Epidermal melanocyte (primary cell): ENCODE measurements at regions not wholly inside any gene's neighbourhood (a gene's known extent, or its start where the extent isn't known, plus 50 kb on each side); places are given as distances from the start of the nearest gene placed in this dataset.

Source experiments
- DNase-seq: peaks from one replicate; pipeline ENCODE4 v3.0.0; 2011; ENCODE audit warnings: low spot score; ENCODE audit not compliant: insufficient read length

DNA sequence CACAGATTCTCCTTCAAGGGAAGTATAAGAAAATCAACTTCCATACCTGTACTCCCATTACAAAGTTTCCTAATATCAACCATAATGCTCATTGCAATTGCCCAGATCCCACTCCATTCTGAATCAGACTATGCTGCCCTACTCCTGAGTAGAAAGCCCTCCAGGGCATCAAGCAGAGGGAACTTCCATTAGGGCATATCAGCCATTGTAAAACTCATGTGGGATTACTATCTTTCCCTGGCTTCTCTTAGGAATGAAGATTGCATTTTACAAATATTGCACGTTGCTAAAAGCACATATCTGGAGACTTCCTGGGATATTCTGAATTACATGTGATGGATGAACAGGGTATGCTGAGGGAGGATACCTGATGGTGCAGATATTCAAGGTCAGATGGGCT lies 263.2 kb downstream of the FOXA2 start:
- DNase-seq = no peak

GRCh38 chr20:22320245-22320915 lies 264.0 kb downstream of the FOXA2 start:
- no peak for DNase-seq

- DNase-seq = no peak
These were observed 268.6 kb downstream of the FOXA2 start for GRCh38 chr20:22315771-22316170.

GRCh38 chr20:22315073-22315472 lies 269.3 kb downstream of the FOXA2 start:
- no peak for DNase-seq

- no peak for DNase-seq
These were observed 271.5 kb downstream of the FOXA2 start for GRCh38 chr20:22312744-22313346.

DNA sequence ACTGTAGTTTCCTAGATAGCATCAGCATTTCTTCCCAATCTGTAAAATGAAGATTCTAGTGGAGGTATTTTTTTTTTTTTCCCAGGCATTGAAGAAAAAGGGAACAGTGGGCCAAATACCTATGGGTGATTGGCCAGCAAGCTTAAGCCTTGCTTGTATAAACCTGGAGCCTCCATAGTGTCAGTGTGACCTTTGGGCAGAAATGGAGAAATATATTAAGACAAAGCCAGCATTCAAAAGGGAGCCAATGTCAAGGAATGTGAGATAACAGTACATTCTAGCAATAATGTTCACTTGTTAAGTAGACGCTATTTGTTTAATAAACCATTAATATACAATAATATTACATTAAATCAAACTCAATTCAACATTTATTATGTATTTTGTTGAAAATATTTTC lies 275.4 kb downstream of the FOXA2 start:
- no peak for DNase-seq

- DNase-seq = no peak
These were observed 277.0 kb downstream of the FOXA2 start for GRCh38 chr20:22307409-22307808.

DNA sequence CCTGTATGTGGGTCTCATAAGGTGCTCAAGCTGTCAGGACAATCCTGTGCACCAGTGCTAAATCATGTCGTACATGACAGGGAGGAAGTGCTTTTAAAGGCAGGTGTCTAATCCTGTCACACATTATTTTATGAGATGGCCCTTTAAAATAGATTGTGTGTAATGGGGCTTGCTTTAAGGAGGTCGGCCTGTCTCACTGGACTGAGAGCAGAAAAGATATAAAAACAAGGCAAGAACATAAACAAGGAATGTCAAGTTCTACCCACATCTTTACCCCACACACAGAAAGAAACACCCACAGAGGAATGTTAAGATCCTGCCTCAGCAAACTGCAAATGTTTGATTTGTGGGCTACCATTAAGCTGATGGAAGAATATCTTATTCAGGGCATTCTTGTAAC lies 279.0 kb downstream of the FOXA2 start:
- no peak for DNase-seq

- no peak for DNase-seq
These were observed 280.8 kb downstream of the FOXA2 start for GRCh38 chr20:22303523-22303922.

GRCh38 chr20:22302039-22302438 lies 282.3 kb downstream of the FOXA2 start:
- DNase-seq = no peak

- DNase-seq = no peak
These were observed 290.5 kb downstream of the FOXA2 start for GRCh38 chr20:22293886-22294285.

DNA sequence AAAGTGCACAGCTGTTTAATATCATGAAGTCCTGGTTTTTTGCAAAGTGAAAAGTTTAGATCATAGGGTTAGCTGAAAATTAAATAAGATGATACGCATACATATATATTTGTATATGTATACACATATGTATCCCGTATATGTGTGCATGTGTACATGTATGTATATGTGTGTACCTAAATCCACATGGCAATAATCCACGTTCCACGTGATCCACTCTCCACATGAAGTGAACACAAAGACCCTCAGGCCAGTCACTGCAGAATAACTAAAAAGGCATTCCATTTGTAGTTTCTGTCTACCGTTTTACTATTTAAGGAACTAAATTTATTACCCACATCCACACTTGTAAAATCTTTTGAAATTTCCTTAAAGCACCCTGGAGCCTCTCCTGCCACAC lies 294.9 kb downstream of the FOXA2 start:
- DNase-seq = no peak

DNA sequence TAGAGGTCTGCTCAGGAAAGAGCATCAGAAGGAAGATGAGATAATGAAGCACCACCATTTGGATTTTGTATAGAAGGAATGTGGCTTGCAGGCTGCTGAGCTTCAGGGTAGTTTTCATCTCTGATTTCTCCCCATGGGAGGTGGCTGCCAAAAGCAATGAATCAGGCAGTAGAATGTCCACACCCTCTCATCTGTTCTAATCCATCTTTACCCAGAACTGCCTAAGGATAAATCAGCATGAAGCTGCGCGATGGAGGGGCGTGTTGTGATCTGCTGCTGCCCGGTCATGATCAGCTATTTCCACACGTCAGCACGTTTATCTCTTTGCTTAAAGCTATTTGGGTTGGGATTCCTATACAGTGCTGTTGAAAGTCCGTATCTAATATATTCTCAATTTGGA lies 295.4 kb downstream of the FOXA2 start:
- DNase-seq = no peak

DNA sequence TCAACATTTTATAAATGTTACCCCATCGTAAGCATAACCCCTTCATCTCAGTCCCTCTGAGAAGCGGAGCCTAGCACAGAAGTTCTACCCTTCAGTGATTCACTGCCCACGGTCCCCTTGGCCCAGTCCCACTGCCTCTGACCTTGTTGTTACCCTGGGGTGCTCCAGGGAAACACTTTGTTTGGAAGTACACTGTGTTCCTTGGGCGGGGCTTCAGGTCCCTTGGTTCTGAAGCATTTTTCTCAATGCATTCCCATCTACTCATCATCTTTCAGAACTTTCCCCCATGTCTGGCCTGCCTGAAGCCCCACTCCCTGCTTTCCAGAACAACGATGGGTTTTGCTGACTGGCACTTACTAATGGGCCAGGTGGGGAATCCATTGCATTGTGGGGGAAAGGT lies 296.2 kb downstream of the FOXA2 start:
- no peak for DNase-seq

GRCh38 chr20:22285555-22285954 lies 298.8 kb downstream of the FOXA2 start:
- no peak for DNase-seq

DNA sequence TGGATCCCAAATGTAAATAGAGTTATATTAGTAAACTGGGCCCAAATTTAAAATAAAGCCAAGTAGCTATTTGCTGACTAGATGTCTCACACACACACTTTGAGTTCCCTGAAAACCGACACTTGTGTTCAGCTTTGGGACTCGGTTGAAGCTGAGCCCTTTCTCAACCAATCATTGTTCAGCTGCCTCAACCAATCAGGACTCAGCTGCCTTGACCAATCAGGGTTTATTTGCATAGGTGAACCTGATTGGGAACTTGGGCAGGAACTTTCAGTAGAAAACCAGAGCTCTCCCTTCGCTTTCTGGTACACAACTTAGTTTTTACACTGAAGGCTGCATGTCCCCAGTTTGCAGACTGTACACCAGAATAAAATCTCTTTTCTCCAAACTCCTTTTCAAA lies 301.7 kb downstream of the FOXA2 start:
- no peak for DNase-seq

DNA sequence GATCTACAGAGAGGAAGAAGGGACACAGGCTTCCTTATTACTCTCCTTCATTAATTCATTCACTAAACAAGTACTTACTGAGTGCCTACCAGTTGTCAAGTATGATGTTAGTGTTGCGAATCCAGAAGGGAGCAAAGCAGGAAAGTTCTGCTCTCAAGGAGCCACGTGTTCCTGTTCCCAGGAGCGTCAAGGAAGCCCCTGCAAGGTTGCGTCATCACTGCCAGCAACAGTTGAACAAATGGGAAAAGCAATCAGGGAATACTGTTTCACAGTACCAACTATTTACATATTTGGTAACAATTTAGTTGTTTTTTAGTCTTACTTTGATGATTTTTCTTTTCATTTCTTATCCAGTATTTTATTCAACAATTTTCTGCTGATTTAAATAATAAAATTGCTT lies 310.0 kb downstream of the FOXA2 start:
- DNase-seq = no peak

- no peak for DNase-seq
These were observed 315.7 kb downstream of the FOXA2 start for GRCh38 chr20:22268675-22269074.

GRCh38 chr20:22264917-22265316 lies 319.5 kb downstream of the FOXA2 start:
- no peak for DNase-seq

- no peak for DNase-seq
These were observed 323.9 kb downstream of the FOXA2 start for GRCh38 chr20:22260506-22260905.

GRCh38 chr20:22257912-22258311 lies 326.5 kb downstream of the FOXA2 start:
- no peak for DNase-seq

- no peak for DNase-seq
These were observed 336.2 kb downstream of the FOXA2 start for GRCh38 chr20:22248051-22248667.

GRCh38 chr20:22245139-22245538 lies 339.2 kb downstream of the FOXA2 start:
- no peak for DNase-seq
